Osteoblast (primary cell): ENCODE measurements at regions not wholly inside any gene's neighbourhood (a gene's known extent, or its start where the extent isn't known, plus 50 kb on each side); places are given as distances from the start of the nearest gene placed in this dataset.

ENCODE experiments used
- DNase-seq: peaks from one replicate; pipeline ENCODE4 v3.0.0; 2011; ENCODE audit warnings: low spot score, mixed read lengths; ENCODE audit not compliant: insufficient read length; ENCODE audit errors: missing footprints
- H2AFZ ChIP-seq: 2 replicates; pipeline ENCODE4 v1.6.0; 2011; ENCODE audit warnings: mild to moderate bottlenecking, low read length
- H3K27ac ChIP-seq: 2 replicates; pipeline ENCODE4 v1.5.1; 2011; ENCODE audit warnings: mild to moderate bottlenecking, low read depth, low read length, moderate library complexity
- H3K27me3 ChIP-seq: 2 replicates; pipeline ENCODE4 v1.6.0; 2012; ENCODE audit warnings: mild to moderate bottlenecking, control low read depth, inconsistent platforms, low read length, moderate library complexity; ENCODE audit not compliant: insufficient read depth
- H3K36me3 ChIP-seq: 2 replicates; pipeline ENCODE4 v1.5.1; 2011; ENCODE audit warnings: mild to moderate bottlenecking, low read length, control low read depth, moderate library complexity; ENCODE audit not compliant: insufficient read depth
- H3K4me1 ChIP-seq: 2 replicates; pipeline ENCODE4 v1.5.1; 2011; ENCODE audit warnings: mild to moderate bottlenecking, low read length, control low read depth, moderate library complexity; ENCODE audit not compliant: insufficient read depth
- H3K4me2 ChIP-seq: 2 replicates; pipeline ENCODE4 v1.6.0; 2011; ENCODE audit warnings: mild to moderate bottlenecking, low read length; ENCODE audit not compliant: insufficient read depth
- H3K4me3 ChIP-seq: fragments of 200-600 bp; sonication (generic); 3 replicates; pipeline ENCODE4 v1.5.1; 2012; ENCODE audit warnings: mild to moderate bottlenecking, low read length, inconsistent platforms; ENCODE audit not compliant: insufficient read depth
- H3K79me2 ChIP-seq: 2 replicates; pipeline ENCODE4 v1.6.0; 2012; ENCODE audit warnings: mild to moderate bottlenecking, low read length, control low read depth, inconsistent platforms; ENCODE audit not compliant: insufficient read depth
- H3K9me3 ChIP-seq: 2 replicates; pipeline ENCODE4 v1.5.1; 2011; ENCODE audit warnings: low read depth, low read length, control low read depth
- H4K20me1 ChIP-seq: 2 replicates; pipeline ENCODE4 v1.6.0; 2012; ENCODE audit warnings: mild to moderate bottlenecking, low read length, control low read depth; ENCODE audit not compliant: insufficient read depth
- CTCF ChIP-seq: IDR thresholded peaks from 2 replicates; pipeline ENCODE4 v1.5.1; 2011; ENCODE audit warnings: mild to moderate bottlenecking, low read depth, low read length, moderate library complexity; ENCODE audit errors: extremely low read depth

DNA sequence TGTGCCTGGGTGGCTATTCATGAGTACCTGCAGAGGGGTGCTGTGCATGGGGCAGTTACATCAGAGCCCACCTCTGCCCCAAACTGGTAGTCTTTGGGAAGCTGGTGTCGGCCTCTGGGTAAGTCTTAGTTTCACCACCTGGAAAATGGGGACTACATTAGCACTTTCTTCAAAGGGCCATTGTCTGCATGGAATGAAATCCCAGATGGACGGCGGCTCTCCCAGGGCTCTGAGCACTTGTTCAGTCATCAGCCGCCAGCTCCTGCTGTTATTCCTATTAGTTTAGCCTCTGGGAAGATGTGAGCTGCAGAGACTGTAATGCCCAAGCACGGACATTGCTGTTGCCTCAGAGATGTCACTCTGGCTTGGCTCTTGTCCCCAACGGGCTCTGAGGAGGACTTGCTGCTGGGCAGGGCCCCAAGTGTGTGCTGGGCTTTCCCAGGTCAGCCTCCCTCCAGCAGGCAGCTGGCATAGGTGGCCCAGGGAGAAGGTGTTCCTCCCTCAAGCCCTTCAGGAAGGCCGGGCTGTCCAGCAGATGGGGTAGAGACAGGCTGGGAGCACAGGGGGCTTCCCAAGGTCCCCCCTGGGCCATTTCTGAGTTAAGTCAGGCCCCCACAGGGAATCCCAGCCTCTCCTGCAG is 268.3 kb downstream of the TFAP2C start:
- Histone ChIP-seq H3K4me1 (no peaks in the 10 kb centered on the region), H3K79me2 (no peaks in the 10 kb centered on the region), H3K27ac (no peak overlapping the region), H3K4me2 (no peak overlapping the region), H3K36me3 (no peaks in the 10 kb centered on the region), H3K27me3 (no peaks in the 10 kb centered on the region), H3K9me3 (no peaks in the 10 kb centered on the region), H2AFZ (no peak overlapping the region), H4K20me1 (no peaks in the 10 kb centered on the region), H3K4me3 (no peak overlapping the region)
- no peak for DNase-seq
- no peak for TF ChIP-seq CTCF

DNA sequence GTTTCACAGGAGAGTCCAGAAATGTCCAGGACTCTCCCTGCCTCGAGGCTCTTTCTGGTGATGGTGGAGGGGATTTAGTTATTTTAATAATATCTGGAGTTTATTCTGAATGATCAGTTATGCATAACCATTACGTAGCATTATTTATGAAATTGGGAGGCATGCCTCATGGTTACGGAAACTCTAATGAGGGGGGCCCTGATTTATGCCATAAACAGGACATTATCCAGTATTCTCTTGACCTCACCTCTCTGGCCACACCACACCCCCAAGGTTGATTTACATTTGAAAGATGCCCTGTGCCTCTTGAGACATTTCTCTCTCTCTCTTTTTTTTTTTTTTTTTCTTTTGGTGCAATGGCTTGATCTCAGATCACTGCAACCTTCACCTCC is 268.8 kb downstream of the TFAP2C start:
- DNase-seq = no peak
- H3K79me2 ChIP-seq = no peaks in the 10 kb centered on the region
- no peaks in the 10 kb centered on the region for H3K4me1 ChIP-seq
- H3K36me3 ChIP-seq = no peaks in the 10 kb centered on the region
- no peaks in the 10 kb centered on the region for H3K9me3 ChIP-seq
- TF ChIP-seq CTCF = no peak
- no peak overlapping the region for H3K4me2 ChIP-seq
- H4K20me1 ChIP-seq = no peaks in the 10 kb centered on the region
- H3K27me3 ChIP-seq = no peaks in the 10 kb centered on the region
- H2AFZ ChIP-seq = no peak overlapping the region
- H3K27ac ChIP-seq = no peak overlapping the region
- no peak overlapping the region for H3K4me3 ChIP-seq

GRCh38 chr20:56899506-56899905 is 270.4 kb downstream of the TFAP2C start:
- Histone ChIP-seq H3K4me1 (no peaks in the 10 kb centered on the region), H4K20me1 (no peaks in the 10 kb centered on the region), H3K27ac (no peak overlapping the region)

GRCh38 chr20:56900252-56900651 is 271.1 kb downstream of the TFAP2C start:
- Histone ChIP-seq H3K27me3 (no peaks in the 10 kb centered on the region), H3K4me3 (no peak overlapping the region), H2AFZ (no peak overlapping the region), H3K27ac (no peak overlapping the region), H3K9me3 (no peaks in the 10 kb centered on the region), H3K79me2 (no peaks in the 10 kb centered on the region), H3K4me2 (no peak overlapping the region), H4K20me1 (no peaks in the 10 kb centered on the region), H3K4me1 (no peaks in the 10 kb centered on the region), H3K36me3 (no peaks in the 10 kb centered on the region)
- no peak for DNase-seq
- TF ChIP-seq CTCF = no peak

More at GRCh38 chr20:56899506-56899905, 270.4 kb downstream of the TFAP2C start:
- Histone ChIP-seq H3K4me3 (no peak overlapping the region), H3K36me3 (no peaks in the 10 kb centered on the region), H3K79me2 (no peaks in the 10 kb centered on the region), H3K9me3 (no peaks in the 10 kb centered on the region), H3K27me3 (no peaks in the 10 kb centered on the region), H2AFZ (no peak overlapping the region), H3K4me2 (no peak overlapping the region)
- no peak for DNase-seq
- no peak for TF ChIP-seq CTCF
